IPS DF 6.9 (cell line): ENCODE measurements at regions not wholly inside any gene's neighbourhood (a gene's known extent, or its start where the extent isn't known, plus 50 kb on each side); places are given as distances from the start of the nearest gene placed in this dataset.
"Not testable (repeated sequence)": the region's sequence is repeated elsewhere in the genome, so short reads cannot be mapped to it uniquely, and the experiment has no call there.

Experiments
- DNase-seq: peaks from one replicate; pipeline ENCODE4 v3.0.0-alpha.2; 2013; ENCODE audit warnings: low read depth, low spot score
- H3K27ac ChIP-seq: one replicate; pipeline ENCODE4 v1.5.1; 2013; ENCODE audit warnings: low read length, control low read depth
- H3K27me3 ChIP-seq: 2 replicates; pipeline ENCODE4 v1.6.1; 2013; ENCODE audit warnings: mild to moderate bottlenecking, low read length; ENCODE audit not compliant: control insufficient read depth, insufficient read depth
- H3K36me3 ChIP-seq: 2 replicates; pipeline ENCODE4 v1.6.1; 2013; ENCODE audit warnings: low read length; ENCODE audit not compliant: control insufficient read depth, insufficient read depth
- H3K4me1 ChIP-seq: 2 replicates; pipeline ENCODE4 v1.6.1; 2013; ENCODE audit warnings: low read length; ENCODE audit not compliant: control insufficient read depth, insufficient read depth
- H3K4me3 ChIP-seq: 2 replicates; pipeline ENCODE4 v1.5.1; 2013; ENCODE audit warnings: mild to moderate bottlenecking, low read length
- H3K9me3 ChIP-seq: 2 replicates; pipeline ENCODE4 v1.6.1; 2013; ENCODE audit warnings: low read length, inconsistent platforms; ENCODE audit not compliant: control insufficient read depth, insufficient read depth
- WGBS: extraction: QIAGEN DNeasy Blood & Tissue Kit; methylation state at CpG from one replicate; pipeline ENCODE4 v1.1.7; 2013; ENCODE audit warnings: mixed read lengths, missing lambda C conversion rate; ENCODE audit not compliant: insufficient read length, insufficient coverage; 5-methylcytosine and 5-hydroxymethylcytosine counted together

DNA sequence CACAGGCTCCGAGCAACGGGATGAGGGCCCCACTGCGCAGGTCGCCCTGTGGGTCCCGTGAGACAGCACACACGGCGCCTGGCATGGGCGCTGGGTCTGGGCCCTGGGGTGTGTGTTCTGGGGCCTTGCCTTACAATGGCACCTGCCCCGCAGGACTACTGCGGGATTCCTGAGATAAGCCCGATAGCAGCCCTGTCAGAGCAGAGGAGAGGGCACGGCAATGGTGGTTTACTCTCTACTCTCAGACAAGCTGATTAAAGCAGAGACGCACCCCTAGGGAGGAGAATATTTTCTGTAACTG, 151.1 kb downstream of the NPIPB11 start:
- H3K27ac ChIP-seq, H3K27me3 ChIP-seq, H3K9me3 ChIP-seq, DNase-seq, H3K4me3 ChIP-seq, H3K4me1 ChIP-seq, H3K36me3 ChIP-seq: not testable (repeated sequence)
- WGBS: no CpG with 5 or more reads among the region's 13 CpGs

DNA sequence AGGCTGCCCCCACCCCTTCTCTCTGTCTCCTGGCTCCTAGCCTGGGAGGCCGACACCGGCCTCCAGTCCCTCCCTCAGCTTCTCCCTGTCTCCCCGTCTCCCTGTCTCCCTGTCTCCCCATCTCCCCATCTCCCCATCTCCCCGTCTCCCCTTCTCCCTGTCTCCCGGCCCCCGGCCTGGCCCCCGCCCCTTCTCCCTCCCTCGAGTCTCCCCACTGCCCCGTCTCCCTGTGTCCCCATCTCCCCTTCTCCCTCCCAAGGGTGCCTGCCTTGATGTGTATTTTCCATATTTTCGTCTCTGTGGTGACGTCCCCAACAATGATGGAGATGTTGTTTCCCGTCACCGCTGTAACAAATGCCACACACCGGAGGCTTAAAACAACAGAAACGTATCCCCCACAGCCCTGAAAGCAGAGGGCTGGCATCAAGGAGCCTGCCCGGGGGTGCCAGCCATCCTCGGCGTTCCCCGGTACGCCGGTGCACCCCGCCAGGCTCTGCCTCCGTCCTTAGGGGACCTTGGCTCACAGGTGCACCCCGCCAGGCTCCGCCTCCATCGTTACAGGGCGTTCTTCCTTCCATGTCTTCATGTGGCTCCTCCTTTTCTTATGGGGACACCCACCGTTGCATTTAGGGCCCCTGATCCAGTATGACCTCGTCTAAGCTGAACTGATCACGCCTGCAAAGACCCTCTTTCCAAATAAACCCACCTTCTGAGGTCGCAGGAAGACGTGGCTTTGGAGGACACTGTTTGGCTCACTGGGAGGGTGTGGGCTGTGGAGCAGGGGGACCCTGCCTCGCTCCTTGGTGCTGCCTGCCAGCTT, 151.6 kb downstream of the NPIPB11 start:
- H3K4me1 ChIP-seq: peaks cover 4% of the 10 kb centered on the region; the same call in 1 of the 2 replicates

DNA sequence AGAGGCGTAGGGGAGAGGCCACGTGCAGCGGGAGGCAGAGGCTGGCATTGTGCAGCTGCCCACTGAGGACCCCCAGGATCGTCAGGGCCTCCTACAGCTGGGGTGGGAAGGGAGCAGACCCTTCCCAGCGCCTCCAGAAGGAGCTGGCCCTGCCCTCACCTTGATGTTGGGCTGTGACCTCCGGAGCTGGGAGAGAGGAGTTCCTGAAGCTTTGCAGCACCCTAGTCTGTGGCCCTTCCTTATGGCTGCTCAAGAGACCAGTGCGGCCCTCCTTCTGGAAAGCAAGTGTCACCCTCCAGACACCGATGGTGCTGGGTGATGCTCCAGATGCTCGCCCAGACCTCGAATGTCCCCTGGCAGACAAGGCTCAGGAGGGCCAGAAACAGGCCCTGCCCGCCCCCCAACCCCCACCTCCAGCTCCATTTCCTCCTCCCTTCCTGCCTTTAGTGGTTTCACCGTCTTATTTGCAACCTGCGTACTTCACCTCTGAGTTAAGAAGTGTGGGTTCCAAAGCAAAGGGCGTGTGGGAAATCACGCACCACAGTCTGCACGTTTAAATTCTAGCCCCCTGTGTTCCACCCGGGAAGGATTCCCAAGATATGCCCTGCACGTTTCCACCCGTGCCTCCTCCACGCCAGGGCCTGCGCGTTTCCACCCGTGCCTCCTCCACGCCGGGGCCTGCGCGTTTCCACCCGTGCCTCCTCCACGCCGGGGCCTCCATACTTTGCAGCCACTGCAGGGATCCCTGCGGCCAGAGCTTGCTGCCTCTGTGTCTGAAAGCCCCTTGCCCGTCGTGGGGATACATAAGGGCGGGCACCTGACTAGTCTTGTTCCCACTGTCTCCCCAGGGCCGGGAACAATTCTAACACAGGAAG, 152.6 kb downstream of the NPIPB11 start:
- H3K9me3 ChIP-seq, H3K4me3 ChIP-seq, H3K4me1 ChIP-seq, H3K36me3 ChIP-seq, H3K27ac ChIP-seq, H3K27me3 ChIP-seq, DNase-seq: not testable (repeated sequence)
- no CpG with 5 or more reads among the region's 35 CpGs for WGBS

More for the DNA sequence above, 151.6 kb downstream of the NPIPB11 start:
- WGBS: no CpG with 5 or more reads among the region's 33 CpGs
- Histone ChIP-seq H3K4me3 (no peak overlapping the region), H3K27ac (no peak overlapping the region), H3K27me3 (no peaks in the 10 kb centered on the region), H3K36me3 (no peaks in the 10 kb centered on the region), H3K9me3 (no peaks in the 10 kb centered on the region)
- DNase-seq: no peak

DNA sequence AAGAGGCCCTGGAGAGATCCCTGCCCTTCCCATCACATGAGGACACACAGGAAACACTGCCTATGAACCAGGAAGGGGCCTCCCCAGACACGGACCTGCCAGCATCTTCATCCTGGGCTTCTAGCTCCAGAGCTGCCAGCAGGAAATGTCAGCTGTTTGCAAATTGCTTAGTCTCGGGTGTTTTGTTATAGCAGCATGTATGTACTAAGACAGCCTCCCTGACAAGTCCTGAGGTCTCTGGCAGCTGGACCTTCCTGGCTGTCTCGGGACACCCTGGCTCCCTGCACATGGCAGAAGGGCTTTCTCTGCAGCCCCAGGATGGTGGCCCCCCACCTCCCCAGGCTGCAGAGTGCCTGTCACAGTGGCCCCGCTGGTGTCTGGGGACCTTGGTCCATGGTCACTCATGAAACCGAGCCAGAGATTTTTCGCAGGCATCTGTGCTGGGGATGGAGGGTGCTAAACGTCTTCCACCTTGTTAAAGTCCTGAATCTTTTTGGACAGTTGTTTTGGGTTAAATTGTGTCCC, 153.4 kb downstream of the NPIPB11 start:
- not testable (repeated sequence) for DNase-seq, H3K27me3 ChIP-seq
- no CpG with 5 or more reads among the region's 7 CpGs for WGBS

DNA sequence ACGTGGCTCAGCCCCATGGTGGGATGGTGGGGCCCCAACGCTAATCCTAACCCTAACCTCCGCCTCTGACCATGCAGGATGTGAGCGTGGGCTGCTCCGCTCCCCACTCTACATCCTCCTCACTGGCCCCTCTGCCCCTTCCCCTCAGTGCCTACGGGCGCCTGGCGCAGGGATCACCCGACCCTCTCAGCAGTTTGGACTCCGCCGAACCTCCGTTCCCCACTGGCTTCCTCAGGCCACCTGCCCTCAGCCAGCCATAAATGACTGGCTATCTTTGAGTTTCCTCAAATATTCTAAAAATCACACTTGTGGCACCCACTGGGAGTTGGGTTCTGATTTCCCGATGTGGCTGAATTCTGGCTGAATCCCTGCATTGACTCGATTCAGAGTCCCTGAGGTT, 154.2 kb downstream of the NPIPB11 start:
- no CpG with 5 or more reads among the region's 14 CpGs for whole genome bisulfite sequencing
- not testable (repeated sequence) for H3K36me3 ChIP-seq, H3K4me3 ChIP-seq, H3K4me1 ChIP-seq, H3K9me3 ChIP-seq, H3K27me3 ChIP-seq, H3K27ac ChIP-seq, DNase-seq

More for the DNA sequence above, 153.4 kb downstream of the NPIPB11 start:
- not testable (repeated sequence) for H3K4me3 ChIP-seq, H3K9me3 ChIP-seq, H3K36me3 ChIP-seq, H3K4me1 ChIP-seq, H3K27ac ChIP-seq

DNA sequence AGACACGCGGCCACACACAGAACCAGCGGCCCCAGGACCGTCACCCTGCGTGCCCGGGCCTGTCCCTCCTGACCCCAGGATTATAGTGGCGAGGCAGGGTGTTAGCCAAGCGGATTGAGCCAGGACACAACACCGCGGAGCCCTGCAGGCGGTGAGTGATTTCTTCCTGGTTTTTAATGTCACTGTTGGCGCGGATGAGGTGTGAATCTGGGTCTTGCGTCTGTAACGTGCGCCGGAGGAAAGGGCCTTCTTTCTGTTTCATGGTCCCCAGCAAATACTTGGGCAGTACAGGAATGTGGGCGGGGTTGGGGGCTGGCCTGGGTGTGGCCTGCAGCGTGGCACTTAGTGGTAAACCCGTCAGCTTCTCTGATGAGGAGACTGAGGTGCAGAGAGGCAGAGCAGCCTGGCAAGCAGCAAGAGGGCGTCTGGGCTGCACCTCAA, 154.9 kb downstream of the NPIPB11 start:
- DNase-seq, H3K4me3 ChIP-seq, H3K27ac ChIP-seq: not testable (repeated sequence)

DNA sequence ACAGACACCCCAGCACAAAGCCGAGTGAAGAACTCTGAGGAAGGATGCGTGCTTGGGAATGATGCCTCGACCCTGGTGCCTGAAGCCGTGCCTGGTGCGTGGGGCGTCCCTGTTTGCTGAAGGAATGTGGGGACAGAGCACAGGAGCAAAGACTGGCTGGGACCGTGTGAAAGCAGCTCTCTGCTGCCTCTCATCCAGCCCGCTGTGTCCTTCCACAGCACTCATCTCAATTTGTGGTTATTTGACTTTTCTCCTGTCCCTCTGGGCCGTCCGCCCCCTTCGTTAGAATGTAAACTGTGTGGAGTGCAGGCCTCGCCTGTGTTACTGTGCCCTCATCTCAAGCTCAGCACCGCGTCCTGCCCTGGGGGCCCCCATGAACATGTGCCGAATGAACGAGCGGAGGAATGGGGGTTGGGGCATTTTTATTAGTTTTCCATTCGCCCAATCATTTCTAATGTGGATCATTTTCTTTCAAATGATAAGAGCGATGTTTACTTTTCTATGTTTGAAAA, 155.5 kb downstream of the NPIPB11 start:
- H3K27ac ChIP-seq, H3K4me3 ChIP-seq, H3K27me3 ChIP-seq, H3K9me3 ChIP-seq, H3K36me3 ChIP-seq, DNase-seq, H3K4me1 ChIP-seq: not testable (repeated sequence)
- WGBS: no CpG with 5 or more reads among the region's 19 CpGs

More for the DNA sequence above, 154.9 kb downstream of the NPIPB11 start:
- not testable (repeated sequence) for H3K9me3 ChIP-seq, H3K36me3 ChIP-seq, H3K27me3 ChIP-seq, H3K4me1 ChIP-seq
- WGBS: no CpG with 5 or more reads among the region's 21 CpGs

DNA sequence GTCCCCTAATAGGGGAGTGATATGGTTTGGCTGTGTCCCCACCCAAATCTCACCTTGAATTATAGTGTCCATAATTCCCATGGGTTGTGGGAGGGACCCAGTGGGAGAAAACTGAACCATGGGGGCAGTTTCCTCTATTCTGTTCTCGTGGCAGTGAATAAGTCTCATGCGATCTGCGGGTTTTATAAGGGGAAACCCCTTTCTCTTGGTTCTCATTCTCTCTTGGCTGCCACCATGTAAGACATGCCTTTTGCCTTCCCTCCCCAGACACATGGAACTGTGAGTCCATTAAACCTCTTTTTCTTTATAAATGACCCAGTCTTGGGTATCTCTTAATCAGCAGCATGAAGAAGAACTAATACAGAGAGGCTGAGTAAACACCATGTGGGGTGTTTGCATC, 156.0 kb downstream of the NPIPB11 start:
- not testable (repeated sequence) for H3K36me3 ChIP-seq, H3K27me3 ChIP-seq, H3K4me3 ChIP-seq, DNase-seq, H3K9me3 ChIP-seq, H3K27ac ChIP-seq, H3K4me1 ChIP-seq
- WGBS: no CpG with 5 or more reads among the region's 3 CpGs

DNA sequence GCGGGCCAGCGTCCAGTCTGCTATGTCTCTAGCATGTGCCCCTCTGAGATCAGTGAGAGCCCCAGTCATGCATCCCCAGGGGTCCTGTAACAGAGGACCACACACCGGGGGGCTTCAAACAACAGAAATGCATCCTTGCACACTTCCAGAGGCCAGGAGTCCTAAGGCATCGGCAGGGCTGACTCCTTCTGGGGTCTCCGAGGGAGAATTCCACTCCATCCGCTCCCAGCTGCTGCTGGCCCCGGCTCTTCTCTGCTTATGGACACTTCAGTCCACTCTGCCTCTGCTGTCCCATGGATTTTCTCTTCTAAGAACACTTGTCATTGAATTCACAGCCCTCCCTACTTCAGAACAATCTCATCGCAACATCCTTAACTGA, 157.6 kb downstream of the NPIPB11 start:
- DNase-seq, H3K27me3 ChIP-seq, H3K4me1 ChIP-seq, H3K9me3 ChIP-seq, H3K36me3 ChIP-seq, H3K4me3 ChIP-seq, H3K27ac ChIP-seq: not testable (repeated sequence)
- WGBS: no CpG with 5 or more reads among the region's 8 CpGs

DNA sequence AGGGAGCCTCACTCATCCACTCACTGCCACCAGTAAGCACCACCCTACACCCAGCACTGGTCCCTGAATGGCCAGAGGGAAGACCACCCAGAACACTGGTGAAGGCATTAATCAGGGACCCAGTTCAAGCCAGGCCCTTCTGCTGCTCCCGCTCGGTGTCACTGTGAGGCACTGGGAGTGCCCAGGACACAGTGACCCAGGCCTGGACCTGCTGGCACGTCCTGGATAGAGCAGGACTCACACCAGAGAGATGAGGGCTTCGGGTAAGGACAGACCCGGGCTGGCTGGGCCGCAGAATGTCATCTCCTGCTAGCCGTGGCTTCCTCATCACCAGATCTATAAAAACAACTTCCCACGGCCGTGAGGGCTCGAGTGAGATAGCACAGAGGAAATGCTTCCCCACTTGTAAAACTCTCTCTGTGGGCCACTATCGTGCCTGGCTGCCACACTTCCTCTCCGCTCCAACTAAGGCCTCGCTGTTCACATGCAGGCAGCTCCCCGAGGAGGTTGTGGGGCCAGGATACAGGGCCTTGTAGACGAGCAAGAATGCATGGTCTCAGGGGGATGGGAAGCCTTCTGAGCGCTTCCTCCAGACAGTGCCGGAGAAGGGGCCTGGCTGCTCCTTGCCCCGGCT, 158.1 kb downstream of the NPIPB11 start:
- not testable (repeated sequence) for H3K36me3 ChIP-seq, H3K9me3 ChIP-seq, H3K4me3 ChIP-seq, H3K4me1 ChIP-seq, H3K27ac ChIP-seq, H3K27me3 ChIP-seq, DNase-seq
- no CpG with 5 or more reads among the region's 18 CpGs for WGBS
